ENCODE measurements at regions not wholly inside any gene's neighbourhood (a gene's known extent, or its start where the extent isn't known, plus 50 kb on each side); places are given as distances from the start of the nearest gene placed in this dataset.

- no peaks in the 10 kb centered on the region for H3K36me3 ChIP-seq (ENCODE audit: insufficient read depth, low read length)
- ChIA-PET POLR2A (no interaction called here), CTCF (no interaction called here)
- Mint-ChIP-seq H3K36me3 (ENCODE audit: low read depth) (no peaks in the 10 kb centered on the region), H3K4me1 (ENCODE audit: low read depth) (no peaks in the 10 kb centered on the region), H3K27me3 (peaks cover 52% of the 10 kb centered on the region), H3K27ac (no peak overlapping the region), H3K9me3 (no peaks in the 10 kb centered on the region), H3K4me3 (no peak overlapping the region)
- DNase-seq (no peak), ATAC-seq (ENCODE audit: poor library complexity) (no peak)
- TF ChIP-seq CTCF (IDR thresholded peaks at IDR 0.05) = no peak
- H3K27ac ChIP-seq (ENCODE audit: low read depth in 1 of 2, low read length in 2 of 2) = no peak overlapping the region
- no peaks in the 10 kb centered on the region for H3K9me3 ChIP-seq (ENCODE audit: control insufficient read depth in 1 of 2, insufficient read depth in 1 of 2, low read length in 2 of 2)
- H3K27me3 ChIP-seq (ENCODE audit: control insufficient read depth in 1 of 2, insufficient read depth in 2 of 2, low read length in 2 of 2) = no peaks in the 10 kb centered on the region
- intact Hi-C loops (cut with DNase I, micrococcal nuclease) = no loop called here
- H3K4me1 ChIP-seq (ENCODE audit: insufficient read depth, low read length) = no peaks in the 10 kb centered on the region
- H3K4me3 ChIP-seq (ENCODE audit: low read length) = no peak overlapping the region
Observed at GRCh38 chr16:26561303-26561702, 505.4 kb upstream of the C16orf82 start.

GRCh38 chr16:26563018-26563417, 503.7 kb upstream of the C16orf82 start:
- H3K9me3 Mint-ChIP-seq = no peaks in the 10 kb centered on the region
- TF ChIP-seq CTCF (IDR thresholded peaks at IDR 0.05) = no peak
- H3K27ac ChIP-seq (ENCODE audit: low read depth in 1 of 2, low read length in 2 of 2) = no peak overlapping the region
- H3K9me3 ChIP-seq (ENCODE audit: control insufficient read depth in 1 of 2, insufficient read depth in 1 of 2, low read length in 2 of 2) = no peaks in the 10 kb centered on the region
- H3K4me1 ChIP-seq (ENCODE audit: insufficient read depth, low read length) = no peaks in the 10 kb centered on the region
- no peak for DNase-seq
- no peaks in the 10 kb centered on the region for H3K36me3 ChIP-seq (ENCODE audit: insufficient read depth, low read length)
- H3K27me3 Mint-ChIP-seq = peaks cover 46% of the 10 kb centered on the region
- ChIA-PET POLR2A (no interaction called here), CTCF (no interaction called here)
- H3K4me3 ChIP-seq (ENCODE audit: low read length) = no peak overlapping the region
- no peaks in the 10 kb centered on the region for H3K36me3 Mint-ChIP-seq (ENCODE audit: low read depth)
- peaks cover 0 to 4% of the 10 kb centered on the region in 2 experiments for H3K27me3 ChIP-seq (ENCODE audit: control insufficient read depth in 1 of 2, insufficient read depth in 2 of 2, low read length in 2 of 2)
- no peak for ATAC-seq (ENCODE audit: poor library complexity)
- no peaks in the 10 kb centered on the region for H3K4me1 Mint-ChIP-seq (ENCODE audit: low read depth)
- no peak overlapping the region for H3K27ac Mint-ChIP-seq
- no peak overlapping the region for H3K4me3 Mint-ChIP-seq
- intact Hi-C loops (cut with DNase I, micrococcal nuclease) = no loop called here

- Histone ChIP-seq H3K27ac (ENCODE audit: low read depth in 1 of 2, low read length in 2 of 2) (no peak overlapping the region), H3K9me3 (ENCODE audit: control insufficient read depth in 1 of 2, insufficient read depth in 1 of 2, low read length in 2 of 2) (no peaks in the 10 kb centered on the region), H3K27me3 (ENCODE audit: control insufficient read depth in 1 of 2, insufficient read depth in 2 of 2, low read length in 2 of 2) (peaks cover 0 to 7% of the 10 kb centered on the region in 2 experiments), H3K4me1 (ENCODE audit: insufficient read depth, low read length) (no peaks in the 10 kb centered on the region), H3K36me3 (ENCODE audit: insufficient read depth, low read length) (no peaks in the 10 kb centered on the region), H3K4me3 (ENCODE audit: low read length) (no peak overlapping the region)
- DNase-seq = no peak
- intact Hi-C loops (cut with DNase I, micrococcal nuclease) = no loop called here
- Mint-ChIP-seq H3K9me3 (no peaks in the 10 kb centered on the region), H3K36me3 (ENCODE audit: low read depth) (no peaks in the 10 kb centered on the region), H3K4me3 (no peak overlapping the region), H3K27ac (no peak overlapping the region), H3K4me1 (ENCODE audit: low read depth) (no peaks in the 10 kb centered on the region), H3K27me3 (peaks cover 11% of the 10 kb centered on the region)
- TF ChIP-seq CTCF (IDR thresholded peaks at IDR 0.05) = no peak
- POLR2A ChIA-PET = no interaction called here
- no peak for ATAC-seq (ENCODE audit: poor library complexity)
- CTCF ChIA-PET = no interaction called here
Observed at GRCh38 chr16:26567356-26567755, 499.4 kb upstream of the C16orf82 start.
